ENCODE measurements at regions not wholly inside any gene's neighbourhood (a gene's known extent, or its start where the extent isn't known, plus 50 kb on each side); places are given as distances from the start of the nearest gene placed in this dataset.

DNA sequence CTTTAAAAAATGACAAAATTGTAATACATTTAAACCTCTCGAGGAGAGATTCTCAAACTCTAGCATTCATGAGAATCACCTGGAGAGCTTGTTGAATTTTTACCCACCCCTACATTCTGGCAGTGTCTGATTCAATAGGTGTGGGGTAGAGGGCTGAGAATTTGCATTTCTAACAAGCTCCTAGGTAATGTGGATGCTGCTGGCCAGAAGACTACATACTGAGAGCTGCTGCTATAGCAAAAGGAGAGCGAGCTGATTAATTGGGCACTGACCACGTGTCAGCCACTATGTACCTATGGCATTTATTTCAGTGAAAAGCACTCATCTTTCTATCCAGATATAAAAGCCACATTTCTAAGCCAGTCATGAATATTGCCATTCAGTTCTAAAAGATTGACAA is 169.0 kb upstream of the NRSN1 start:
- TF ChIP-seq POLR2A (IDR thresholded peaks at IDR 0.05) (no peak), CTCF (IDR thresholded peaks at IDR 0.05) (no peak)

All from thyroid gland (tissue), 4 donors.